ENCODE measurements at regions not wholly inside any gene's neighbourhood (a gene's known extent, or its start where the extent isn't known, plus 50 kb on each side); places are given as distances from the start of the nearest gene placed in this dataset.

- TF ChIP-seq EZH2 (IDR thresholded peaks at IDR 0.05; ENCODE audit: low read depth), result no peak
- TF ChIP-seq CTCF (conservative IDR thresholded peaks at IDR 0.05), result no peak
Measured at GRCh38 chr5:2861605-2862004, 110.1 kb upstream of the IRX2 start.
